ENCODE measurements at regions not wholly inside any gene's neighbourhood (a gene's known extent, or its start where the extent isn't known, plus 50 kb on each side); places are given as distances from the start of the nearest gene placed in this dataset.
"Not testable (repeated sequence)": the region's sequence is repeated elsewhere in the genome, so short reads cannot be mapped to it uniquely, and the experiment has no call there.

DNA sequence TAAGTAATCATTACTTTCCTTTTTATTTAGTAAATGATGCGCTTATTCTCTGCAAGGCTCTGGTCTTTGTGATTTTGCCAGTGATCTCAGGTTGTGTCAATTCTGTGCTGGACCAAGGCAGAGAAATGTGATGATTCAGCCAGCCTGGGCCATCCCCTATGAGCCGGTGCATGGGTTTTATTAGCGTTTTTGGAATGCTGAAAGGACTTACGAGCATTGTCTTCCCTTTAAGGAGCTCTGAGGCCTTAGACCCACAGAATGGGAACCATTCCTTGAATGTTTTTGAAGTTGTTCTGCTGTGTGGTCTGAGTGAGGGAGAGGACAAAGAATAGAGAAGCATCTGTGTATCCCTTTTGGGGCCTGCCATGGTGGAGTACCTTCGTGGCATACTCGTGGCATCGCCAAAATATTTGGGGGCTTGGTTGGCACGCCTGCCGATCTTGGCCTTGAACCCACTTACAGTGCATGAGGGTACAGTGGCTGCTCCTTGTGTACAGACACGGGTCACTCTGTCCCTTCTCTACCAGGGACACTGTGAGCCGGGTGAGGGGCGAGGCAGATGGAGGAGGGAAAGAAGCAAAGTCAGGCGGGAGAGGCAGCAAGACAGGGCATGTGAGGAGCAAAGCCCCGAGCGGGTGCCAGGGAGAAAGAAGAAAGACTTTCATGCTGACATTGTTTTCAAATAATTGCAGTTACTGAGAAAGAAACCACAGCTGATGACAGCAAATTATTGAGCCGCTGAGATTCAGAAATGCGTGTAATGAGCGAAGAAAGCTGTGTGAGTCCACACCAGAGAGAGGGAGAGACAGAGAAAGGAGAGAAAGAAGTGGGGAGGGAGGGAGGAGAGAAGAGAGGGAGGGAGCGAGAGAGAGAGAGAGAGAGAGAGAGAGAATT, 269.4 kb upstream of the RGMA start:
- DNase-seq (ENCODE audit: low read depth, low spot score): no peak
- TF ChIP-seq, protein P1, sequence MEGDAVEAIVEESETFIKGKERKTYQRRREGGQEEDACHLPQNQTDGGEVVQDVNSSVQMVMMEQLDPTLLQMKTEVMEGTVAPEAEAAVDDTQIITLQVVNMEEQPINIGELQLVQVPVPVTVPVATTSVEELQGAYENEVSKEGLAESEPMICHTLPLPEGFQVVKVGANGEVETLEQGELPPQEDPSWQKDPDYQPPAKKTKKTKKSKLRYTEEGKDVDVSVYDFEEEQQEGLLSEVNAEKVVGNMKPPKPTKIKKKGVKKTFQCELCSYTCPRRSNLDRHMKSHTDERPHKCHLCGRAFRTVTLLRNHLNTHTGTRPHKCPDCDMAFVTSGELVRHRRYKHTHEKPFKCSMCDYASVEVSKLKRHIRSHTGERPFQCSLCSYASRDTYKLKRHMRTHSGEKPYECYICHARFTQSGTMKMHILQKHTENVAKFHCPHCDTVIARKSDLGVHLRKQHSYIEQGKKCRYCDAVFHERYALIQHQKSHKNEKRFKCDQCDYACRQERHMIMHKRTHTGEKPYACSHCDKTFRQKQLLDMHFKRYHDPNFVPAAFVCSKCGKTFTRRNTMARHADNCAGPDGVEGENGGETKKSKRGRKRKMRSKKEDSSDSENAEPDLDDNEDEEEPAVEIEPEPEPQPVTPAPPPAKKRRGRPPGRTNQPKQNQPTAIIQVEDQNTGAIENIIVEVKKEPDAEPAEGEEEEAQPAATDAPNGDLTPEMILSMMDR (IDR thresholded peaks at IDR 0.05; ENCODE audit: low read depth, low read length): no peak
- H3K4me3 ChIP-seq (ENCODE audit: low read depth, low read length): no peak overlapping the region
- in situ Hi-C loops (cut with HindIII; ENCODE audit: low sequenced_read_pairs): no loop called here

DNA sequence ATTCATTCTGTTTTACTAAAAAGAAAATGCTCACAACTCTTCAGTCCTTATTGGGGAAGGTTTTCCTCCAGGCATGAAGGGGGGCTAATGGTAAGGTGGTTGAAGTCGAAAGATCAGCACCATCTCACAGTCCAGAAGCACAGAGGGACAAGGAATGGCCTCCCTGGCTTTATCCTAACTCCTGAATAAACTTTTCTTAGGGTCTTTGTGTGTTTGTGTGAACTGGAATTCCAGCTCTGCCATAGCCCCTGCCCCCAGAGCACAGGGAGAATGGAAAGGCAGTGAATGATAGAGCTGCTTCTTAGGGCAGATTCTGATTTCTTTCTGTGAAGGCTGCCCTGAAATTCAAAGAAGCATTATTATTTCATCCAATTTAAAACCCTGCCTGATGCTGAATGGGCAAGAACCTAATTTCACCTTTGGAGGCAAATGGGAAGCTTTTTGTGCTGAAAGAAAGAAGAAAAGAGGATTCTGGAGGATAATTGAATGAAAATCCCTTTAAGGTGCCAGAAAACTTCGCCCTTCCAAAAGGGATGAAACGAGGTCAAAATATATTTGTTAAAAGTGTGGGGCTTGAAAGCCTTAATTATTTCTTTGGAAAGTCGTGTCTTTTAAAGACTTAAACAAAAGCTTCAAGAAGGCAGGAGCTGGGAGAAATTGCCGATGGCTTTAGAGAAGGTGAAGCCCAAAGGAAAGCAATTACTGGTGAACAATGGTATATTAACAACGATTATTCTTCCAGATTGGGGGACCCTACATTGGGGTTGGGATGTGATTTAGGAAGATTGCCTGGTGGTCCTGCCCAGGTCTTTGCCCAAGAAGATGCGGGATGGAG, 259.9 kb upstream of the RGMA start:
- TF ChIP-seq, protein P1 (IDR thresholded peaks at IDR 0.05; ENCODE audit: low read depth, low read length): no peak
- in situ Hi-C loops (cut with HindIII; ENCODE audit: low sequenced_read_pairs): no loop called here
- no peak overlapping the region for H3K4me3 ChIP-seq (ENCODE audit: low read depth, low read length)
- no peak for DNase-seq (ENCODE audit: low read depth, low spot score)

DNA sequence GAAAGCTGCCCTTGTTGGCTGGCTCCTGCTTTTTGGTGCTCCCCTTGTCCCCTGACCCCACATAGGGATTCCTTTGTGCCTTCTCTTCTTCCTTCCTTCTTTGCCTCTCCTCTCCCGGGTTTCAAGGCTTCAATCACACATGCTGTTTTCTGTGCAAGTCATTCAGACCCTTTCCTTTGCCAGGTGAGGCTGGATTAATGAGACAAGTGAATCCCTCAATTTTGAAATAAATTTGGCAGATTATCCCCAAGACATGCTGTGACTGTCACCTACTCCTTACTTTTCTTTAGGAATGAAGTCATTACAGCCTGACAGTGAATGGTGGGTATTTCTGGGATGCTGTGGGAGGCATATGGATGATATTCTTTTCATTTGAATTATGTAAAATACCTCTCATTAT, 259.0 kb upstream of the RGMA start:
- in situ Hi-C loops (cut with HindIII; ENCODE audit: low sequenced_read_pairs): no loop called here
- H3K4me3 ChIP-seq (ENCODE audit: low read depth, low read length): no peak overlapping the region
- TF ChIP-seq, protein P1 (IDR thresholded peaks at IDR 0.05; ENCODE audit: low read depth, low read length): no peak
- no peak for DNase-seq (ENCODE audit: low read depth, low spot score)

DNA sequence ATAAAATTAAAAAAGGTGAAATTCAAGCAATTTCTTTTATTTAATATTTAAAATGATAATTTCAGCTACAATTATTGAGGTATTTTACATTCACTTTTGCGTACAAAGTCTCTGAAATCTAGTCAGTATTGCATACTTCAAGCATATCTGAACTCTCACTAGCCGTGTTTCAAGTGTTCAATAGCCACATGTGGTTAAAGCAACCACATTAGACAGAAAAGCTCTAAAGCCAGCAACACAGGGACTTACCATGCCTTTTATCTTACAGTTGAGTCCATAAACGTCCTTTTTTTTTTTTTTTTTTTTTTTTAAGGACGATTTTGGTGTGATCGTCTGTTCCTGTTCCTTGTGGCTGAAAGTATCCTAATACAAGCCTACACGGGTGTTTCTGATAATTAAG, 257.0 kb upstream of the RGMA start:
- in situ Hi-C loops (cut with HindIII; ENCODE audit: low sequenced_read_pairs): no loop called here

DNA sequence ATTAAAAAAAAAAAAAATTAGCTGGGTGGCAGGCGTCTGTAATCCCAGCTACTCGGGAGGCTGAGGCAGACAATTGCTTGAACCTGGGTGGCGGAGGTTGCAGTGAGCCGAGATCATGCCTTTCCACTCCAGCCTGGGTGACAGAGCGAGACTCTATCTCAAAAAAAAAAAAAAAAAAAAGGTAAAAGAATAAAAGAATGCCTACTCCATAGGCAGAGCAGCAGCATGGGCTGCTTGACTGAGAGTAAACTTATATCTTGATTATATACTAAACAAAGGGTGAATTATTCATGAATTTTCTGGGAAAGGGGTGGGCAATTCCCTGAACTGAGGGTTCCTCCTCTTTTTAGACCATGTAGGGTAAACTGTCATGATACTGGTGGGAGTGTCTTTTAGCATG, 254.4 kb upstream of the RGMA start:
- H3K4me3 ChIP-seq (ENCODE audit: low read depth, low read length); in situ Hi-C loops (cut with HindIII; ENCODE audit: low sequenced_read_pairs); DNase-seq (ENCODE audit: low read depth, low spot score): not testable (repeated sequence)

More for the DNA sequence above, 257.0 kb upstream of the RGMA start:
- no peak for DNase-seq (ENCODE audit: low read depth, low spot score)
- H3K4me3 ChIP-seq (ENCODE audit: low read depth, low read length): no peak overlapping the region
- TF ChIP-seq, protein P1 (IDR thresholded peaks at IDR 0.05; ENCODE audit: low read depth, low read length): no peak

DNA sequence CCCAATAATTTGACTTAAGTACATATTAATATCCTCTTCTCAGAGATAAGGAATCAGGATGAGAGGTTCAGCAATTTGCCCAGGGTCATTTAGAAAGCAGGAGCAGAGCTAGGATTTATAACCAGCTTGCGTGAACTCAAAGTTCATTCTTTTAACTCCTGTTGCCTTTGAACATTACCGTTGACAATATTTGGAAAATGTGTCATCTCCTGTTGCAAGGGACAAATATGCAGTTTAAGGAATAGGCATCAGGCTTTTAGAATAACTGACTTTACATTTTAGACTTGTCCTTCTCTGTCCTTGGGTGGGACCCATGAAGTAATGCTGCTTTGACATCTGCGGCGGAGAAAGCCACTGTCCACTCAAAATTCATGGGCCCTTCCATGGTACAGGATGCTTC, 252.2 kb upstream of the RGMA start:
- TF ChIP-seq, protein P1 (IDR thresholded peaks at IDR 0.05; ENCODE audit: low read depth, low read length): no peak
- H3K4me3 ChIP-seq (ENCODE audit: low read depth, low read length): no peak overlapping the region
- no peak for DNase-seq (ENCODE audit: low read depth, low spot score)
- in situ Hi-C loops (cut with HindIII; ENCODE audit: low sequenced_read_pairs): no loop called here

DNA sequence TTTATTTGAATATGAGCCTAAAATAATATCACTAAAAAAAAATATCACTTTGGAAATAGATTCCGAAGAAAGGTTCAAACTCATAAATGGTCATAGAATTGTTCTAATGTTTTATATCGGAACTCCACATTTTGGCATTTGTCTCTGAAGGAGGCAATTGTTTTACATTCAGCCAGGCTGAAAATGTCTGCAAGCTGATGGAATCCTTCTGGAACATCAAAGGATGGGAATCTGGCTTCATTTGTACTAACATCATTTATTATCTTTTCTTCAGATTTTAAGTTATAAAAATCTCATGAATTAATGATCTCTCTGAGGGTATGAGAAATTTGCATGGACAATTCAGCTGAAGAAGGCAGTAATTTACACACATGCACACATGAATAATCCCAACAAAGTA, 251.4 kb upstream of the RGMA start:
- no peak overlapping the region for H3K4me3 ChIP-seq (ENCODE audit: low read depth, low read length)
- DNase-seq (ENCODE audit: low read depth, low spot score): no peak
- in situ Hi-C loops (cut with HindIII; ENCODE audit: low sequenced_read_pairs): no loop called here
- TF ChIP-seq, protein P1 (IDR thresholded peaks at IDR 0.05; ENCODE audit: low read depth, low read length): no peak
